ENCODE measurements at regions not wholly inside any gene's neighbourhood (a gene's known extent, or its start where the extent isn't known, plus 50 kb on each side); places are given as distances from the start of the nearest gene placed in this dataset.
"Not testable (repeated sequence)": the region's sequence is repeated elsewhere in the genome, so short reads cannot be mapped to it uniquely, and the experiment has no call there.

DNA sequence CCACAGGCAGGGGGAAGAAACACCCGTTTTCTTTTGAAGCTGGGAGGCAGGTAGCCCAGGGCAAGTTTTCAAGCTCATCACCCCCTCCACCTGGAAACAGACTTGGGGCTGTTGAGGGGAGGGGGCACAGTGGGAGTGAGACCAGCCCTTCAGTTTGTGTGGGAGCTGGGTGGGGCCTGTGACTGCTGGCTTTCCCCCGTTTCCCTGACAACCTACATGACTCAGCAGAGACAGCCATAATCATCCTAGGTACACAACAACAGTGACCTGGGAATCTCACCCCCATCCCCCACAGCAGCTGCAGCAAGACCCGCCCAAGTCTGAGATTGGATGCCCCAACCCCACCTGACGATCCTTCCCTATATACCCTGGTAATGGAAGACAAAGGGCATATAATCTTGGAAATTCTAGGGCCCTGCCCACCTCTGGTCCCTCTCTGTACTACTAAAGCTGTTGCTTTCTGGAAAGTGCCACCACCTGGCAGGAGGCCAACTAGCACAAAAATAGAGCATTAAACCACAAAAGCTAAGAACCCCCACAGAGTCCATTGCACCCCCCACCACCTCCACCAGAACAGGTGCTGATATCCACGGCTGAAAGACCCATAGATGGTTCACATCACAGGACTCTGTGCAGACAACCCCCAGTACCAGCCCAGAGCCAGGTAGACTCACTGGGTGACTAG lies 422.2 kb upstream of the SGO1 start:
- DNase-seq = no peak

DNA sequence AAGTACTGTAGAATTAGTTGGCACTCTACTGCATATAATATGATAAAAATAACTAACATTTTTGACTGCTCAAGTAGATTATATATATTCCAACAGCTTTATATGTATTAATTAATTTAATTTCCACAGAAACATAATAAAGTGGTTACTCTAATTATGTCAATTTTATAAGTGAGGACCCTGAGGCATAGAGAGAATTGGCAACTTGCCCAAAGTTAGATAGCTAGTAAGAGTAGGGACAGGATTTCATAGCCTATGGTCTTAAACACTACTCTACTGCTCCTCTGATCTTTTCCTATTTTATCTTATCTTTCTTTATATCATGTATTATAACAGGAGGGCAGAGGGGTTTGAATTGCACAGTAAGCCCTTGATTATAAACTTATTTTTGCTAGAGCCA lies 418.7 kb upstream of the SGO1 start:
- no peak for DNase-seq

DNA sequence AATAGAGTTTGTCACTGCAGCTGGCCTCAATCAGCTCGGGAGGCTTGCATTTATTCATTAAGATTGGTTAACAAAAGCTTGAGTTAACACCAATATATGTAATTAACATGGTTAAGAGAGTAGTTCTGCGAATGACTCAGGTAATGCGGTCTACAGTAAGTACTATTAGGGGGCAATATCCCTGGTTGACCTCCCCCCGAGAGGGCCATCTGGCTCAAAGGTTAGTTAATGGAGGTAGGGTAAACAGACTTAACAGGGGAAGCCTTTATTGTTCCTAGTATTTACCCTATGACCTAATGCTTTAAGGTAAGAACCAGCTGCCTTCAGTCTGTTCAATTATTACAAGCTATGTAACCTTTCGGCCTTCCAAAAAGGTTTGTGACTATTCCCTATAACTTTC lies 403.3 kb upstream of the SGO1 start:
- no peak for DNase-seq

DNA sequence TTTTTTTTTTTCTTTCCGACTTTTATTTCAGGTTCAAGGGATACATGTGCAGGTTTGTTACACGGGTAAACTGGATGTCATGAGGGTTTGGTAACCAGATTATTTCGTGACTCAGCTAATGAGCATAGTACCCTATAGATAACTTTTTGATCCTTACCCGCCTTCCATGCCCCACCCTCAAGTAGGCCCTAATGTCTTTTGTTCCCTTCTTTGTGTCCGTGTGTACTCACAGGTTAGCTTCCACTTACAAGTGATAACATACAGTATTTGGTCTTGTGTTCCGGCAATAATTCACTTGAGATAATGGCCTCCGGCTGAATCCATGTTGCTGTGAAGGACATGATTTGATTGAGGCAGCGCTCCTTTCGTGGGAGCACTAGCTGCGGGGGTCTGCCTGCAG lies 402.8 kb upstream of the SGO1 start:
- no peak for DNase-seq

DNA sequence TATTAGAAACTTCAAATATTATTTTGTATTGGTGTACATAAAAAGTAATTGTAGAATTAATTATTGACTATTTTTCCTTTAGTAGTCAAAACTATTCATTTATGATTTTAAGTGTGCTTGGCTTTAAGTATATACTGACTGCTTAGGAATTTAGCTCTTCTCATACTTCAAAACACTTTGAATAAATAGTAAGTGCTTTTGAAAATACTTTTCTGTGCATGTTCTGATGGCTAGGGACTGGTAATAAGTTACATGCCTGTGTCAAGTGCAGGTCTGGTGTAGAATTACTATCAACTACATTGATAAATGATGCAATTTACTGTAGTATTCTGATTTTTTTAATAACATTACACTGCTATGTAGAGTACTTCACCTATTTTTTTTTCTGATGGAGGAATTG lies 397.6 kb upstream of the SGO1 start:
- DNase-seq = no peak

DNA sequence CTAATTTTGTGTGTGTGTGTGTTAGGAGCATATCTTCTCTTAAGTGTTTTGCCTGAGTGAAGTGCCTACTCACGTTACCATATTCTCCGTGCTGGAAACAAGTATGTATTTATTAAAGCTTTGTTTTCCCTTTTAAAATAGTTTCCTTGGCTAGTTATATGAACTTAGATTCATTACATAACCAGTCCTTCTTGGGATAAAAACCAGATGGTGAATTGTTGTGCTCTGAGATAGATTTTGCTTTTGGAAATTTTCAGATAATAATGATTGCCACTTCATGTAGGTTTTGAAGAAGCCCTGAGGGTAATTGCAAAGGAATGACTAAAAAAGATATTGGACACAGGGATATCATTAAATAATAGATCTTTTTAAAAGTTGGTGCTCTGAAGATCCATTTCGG lies 390.2 kb upstream of the SGO1 start:
- no peak for DNase-seq

DNA sequence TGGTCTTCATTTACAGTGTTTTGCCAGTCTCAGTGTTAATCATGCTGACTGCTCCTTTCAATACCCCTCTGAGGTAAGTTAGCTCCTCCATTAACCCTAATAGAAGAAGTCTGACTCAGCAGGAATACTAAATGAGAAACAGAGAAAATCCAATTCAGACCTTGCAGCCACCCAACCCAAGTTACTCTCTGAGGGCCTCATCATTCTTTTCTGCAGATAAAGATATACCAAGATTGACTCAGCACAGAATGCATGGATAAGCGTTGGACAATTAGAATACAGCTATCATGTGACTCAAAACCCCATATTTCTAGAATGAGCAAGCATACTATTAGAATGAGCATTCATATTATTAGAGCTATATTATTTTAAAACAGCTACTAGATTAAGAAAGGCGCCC lies 389.1 kb upstream of the SGO1 start:
- DNase-seq = no peak

DNA sequence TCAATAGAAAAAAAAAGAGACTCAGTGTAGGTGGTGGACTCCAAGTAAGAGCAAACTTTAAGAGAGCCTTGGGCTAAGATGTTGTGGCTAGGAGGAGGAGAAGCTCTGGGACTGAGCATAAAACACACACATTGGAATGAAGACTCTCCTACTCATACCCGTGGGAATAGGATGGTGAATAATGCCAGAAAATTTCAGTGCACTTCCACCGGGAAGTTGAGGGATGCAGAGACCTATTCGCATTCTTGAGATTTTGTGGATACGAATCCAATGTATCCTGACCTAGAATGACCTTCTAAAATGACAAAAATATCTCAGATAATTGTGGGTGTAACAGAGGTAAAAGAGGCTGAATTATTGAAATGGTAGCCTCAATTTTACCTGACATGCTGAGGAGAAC lies 388.7 kb upstream of the SGO1 start:
- no peak for DNase-seq

DNA sequence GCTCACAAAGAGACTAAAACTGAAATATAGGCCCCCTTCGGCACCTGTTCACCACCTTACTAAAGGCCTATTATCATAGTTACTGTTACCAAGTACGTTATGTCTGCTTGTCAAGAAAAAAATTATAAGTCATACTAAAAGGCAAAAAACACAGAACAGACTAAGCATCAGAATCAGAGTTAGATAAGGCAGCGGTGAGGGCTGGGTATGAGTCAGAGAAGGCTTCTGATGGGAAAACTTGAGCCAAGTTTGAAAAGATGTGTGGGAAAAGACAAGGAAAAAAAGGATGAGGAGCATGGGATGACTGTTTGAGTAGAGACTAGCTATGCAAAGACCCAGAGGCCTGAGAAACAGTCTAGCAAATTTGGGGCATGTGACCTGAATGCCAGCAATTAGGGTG lies 387.2 kb upstream of the SGO1 start:
- no peak for DNase-seq

DNA sequence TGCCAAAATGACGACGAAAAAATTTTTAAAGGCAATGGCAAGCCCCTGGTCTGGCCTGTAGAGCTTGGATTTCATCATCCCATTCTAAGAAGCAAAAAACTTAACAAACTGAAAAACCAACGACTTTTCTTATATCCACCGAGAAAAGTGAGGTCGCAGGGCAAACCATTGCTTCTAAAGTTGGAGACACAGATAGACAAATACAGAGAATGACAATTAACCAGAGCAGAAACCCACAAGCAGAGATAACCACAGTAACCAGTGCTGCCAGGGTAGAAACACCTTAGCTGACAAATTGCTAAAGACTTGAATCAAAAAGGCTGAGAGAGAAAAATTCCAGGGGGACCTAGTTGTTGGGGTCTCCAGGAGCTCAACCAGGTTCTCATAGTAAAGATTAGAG lies 386.5 kb upstream of the SGO1 start:
- DNase-seq = no peak

DNA sequence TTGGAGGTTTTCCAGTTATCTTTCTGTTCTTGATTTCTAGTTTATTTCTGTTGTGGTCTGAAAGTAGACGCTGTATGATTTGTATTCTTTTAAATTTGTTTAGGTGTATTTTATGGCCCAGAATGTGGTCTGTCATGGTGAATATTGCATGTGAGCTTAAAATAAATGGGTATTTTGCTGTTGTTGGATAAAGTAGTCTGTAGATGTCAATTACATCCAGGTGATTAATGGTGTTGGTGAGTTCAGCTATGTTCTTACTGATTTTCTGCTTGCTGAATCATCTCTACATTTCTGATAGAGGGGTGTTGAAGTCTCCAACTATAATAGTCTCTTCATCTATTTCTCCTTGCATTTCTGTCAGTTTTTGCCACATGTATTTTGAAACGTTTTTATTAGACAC lies 383.3 kb upstream of the SGO1 start:
- DNase-seq = no peak

DNA sequence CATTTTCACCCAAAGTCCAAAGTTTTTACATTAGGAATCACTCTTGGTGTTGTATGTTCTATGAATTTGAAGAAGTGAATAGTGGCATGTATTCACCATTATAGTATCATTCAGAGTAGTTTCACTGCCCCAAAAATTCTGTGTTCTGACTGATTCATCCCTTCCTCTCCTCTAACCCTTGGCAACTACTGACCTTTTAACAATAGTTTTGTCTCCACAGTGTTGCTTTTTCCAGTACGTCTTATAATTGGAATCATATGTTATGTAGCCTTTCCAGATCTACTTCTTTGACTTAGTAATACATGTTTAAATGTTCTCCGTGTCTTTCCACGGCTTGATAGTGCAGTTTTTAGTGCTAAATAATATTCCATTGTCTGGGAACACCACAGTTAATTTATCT lies 379.0 kb upstream of the SGO1 start:
- no peak for DNase-seq

DNA sequence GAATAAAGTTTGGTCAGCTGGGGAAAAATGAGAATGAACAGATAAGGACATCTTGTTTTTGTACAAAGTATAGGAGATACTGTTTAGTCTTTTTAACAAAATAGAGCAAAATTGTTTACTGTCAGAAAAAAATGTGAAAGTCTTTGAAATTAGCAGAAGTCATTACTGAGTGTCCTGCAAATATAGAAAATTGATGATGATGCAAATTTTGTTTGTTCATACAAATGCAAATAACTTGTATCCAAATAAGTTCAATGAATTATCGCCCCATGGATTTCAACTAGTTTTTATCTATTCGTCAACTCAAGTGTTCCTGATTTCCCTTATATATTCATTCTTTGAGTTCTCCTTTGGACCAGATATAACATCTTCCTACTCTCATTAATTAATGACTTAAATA lies 378.0 kb upstream of the SGO1 start:
- no peak for DNase-seq

DNA sequence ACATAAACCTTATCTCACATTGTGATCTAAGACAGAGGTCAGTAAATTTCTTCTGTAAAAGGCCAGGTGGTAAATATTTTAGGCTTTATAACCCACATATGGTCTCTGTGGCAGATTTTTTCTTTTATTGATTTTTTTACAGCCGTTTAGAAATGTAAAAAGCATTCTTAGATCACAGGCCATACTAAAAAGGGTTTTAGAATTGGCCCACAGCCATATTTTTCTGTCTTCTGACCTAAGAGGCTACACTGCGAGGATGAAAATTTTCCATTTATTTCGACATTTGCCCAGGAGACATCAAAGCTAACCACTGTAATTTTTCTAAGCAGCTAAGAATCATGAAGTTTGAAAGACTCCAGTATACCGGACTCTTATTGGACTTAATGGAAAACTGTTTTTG lies 377.2 kb upstream of the SGO1 start:
- DNase-seq = no peak

DNA sequence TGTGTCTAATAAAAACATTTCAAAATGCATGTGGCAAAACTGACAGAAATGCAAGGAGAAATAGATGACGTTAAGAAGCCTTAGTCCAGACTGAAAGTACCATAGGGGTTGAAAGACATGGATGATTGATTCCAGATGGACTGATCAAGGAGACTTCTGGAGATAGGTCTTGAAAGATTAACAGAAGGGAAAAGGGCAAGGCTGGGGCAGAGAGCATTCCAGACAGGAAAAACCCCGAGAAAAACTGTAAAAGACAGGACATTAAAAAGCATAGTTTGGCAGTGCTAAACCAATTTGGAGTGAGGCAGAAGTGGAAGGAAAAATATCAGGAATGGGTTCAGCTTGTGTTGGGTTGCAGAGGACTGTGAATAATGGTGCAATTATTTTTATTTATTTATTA lies 375.2 kb upstream of the SGO1 start:
- no peak for DNase-seq

DNA sequence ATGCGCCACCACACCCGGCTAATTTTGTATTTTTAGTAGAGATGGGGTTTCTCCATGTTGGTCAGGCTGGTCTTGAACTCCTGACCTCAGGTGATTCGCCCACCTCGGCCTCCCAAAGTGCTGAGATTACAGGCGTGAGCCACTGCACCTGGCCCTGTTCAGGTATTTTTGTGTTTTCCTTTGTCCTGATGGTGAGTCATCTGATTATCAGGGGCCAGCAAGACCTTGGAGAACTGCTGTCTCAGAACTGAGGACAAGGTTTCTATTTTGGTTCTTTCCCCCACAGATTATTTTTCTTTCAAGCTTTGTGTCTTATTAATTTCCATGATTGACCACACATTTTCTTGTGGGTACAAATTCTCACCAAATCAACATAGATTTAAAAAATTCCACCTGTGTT lies 374.4 kb upstream of the SGO1 start:
- DNase-seq = not testable (repeated sequence)

DNA sequence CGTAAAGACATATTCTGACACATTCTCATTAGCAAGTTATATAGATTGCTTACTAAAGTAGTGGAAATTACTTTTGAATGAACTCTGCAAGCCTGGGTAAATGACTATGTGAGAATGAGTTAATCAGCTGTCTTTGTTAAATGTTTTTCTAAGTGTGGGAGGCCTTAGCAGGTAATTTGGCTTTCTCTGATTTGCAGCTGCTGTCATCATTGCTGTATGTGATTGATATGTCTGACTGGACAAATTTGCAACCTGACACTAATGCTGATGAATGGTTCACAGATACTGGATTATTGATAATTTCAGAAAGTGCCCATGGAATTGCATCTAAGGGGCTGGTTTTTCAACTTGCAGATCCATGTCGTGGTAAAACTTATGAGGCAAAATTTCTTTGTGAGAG lies 372.2 kb upstream of the SGO1 start:
- peak in 1 of 2 experiments; percentile 0 for DNase-seq

DNA sequence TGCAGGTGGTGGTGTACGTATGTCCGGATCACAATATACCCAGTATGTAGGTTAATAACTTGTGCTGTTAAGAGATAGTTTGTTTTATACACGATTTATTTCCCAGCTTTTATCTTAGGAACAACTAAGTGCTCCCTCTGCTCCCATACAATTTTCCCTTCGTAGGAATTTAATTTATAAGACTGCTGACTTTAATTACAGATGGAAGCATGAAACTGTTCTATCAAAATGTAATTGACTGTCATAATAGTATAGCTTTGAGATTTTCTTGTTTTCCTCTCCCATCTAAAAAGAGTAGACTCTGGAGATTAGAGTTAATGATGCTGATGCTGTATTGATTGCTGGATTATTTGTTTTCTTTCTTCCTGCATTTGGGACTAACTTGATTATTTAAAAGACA lies 370.7 kb upstream of the SGO1 start:
- DNase-seq = no peak

DNA sequence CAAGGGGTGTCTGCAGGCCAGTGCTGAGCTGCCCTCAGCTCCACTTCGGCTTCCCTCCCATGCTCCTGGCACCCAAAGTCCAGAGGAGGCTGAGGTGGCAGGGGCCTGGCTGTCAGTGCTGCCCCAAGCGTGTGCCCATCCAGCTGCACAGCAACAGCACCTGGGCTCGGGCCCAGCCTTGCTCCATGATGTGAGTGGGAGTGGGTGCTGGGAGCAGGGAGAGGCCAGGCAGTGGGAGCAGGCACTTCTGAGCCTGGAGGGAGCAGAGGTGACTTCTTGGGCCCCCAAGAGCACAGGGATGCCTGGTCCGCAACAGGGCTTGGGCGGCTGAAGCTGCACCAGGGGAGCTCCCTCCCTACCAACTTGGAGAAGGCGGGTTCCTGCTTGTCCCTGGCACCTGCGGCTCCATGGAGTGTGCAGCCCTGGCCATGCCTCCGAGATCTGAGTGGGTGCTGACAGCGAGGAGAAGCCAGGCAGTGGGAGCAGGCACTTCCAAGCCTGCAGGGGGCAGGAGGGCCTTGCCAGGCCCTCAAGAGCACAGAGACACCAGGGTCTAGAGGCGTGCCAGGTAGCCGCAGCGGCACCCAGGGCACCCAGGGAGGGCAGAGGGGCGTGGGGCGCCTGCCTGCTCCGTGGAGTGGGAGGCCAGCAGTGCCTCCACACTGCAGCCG lies 366.7 kb upstream of the SGO1 start:
- DNase-seq = no peak

DNA sequence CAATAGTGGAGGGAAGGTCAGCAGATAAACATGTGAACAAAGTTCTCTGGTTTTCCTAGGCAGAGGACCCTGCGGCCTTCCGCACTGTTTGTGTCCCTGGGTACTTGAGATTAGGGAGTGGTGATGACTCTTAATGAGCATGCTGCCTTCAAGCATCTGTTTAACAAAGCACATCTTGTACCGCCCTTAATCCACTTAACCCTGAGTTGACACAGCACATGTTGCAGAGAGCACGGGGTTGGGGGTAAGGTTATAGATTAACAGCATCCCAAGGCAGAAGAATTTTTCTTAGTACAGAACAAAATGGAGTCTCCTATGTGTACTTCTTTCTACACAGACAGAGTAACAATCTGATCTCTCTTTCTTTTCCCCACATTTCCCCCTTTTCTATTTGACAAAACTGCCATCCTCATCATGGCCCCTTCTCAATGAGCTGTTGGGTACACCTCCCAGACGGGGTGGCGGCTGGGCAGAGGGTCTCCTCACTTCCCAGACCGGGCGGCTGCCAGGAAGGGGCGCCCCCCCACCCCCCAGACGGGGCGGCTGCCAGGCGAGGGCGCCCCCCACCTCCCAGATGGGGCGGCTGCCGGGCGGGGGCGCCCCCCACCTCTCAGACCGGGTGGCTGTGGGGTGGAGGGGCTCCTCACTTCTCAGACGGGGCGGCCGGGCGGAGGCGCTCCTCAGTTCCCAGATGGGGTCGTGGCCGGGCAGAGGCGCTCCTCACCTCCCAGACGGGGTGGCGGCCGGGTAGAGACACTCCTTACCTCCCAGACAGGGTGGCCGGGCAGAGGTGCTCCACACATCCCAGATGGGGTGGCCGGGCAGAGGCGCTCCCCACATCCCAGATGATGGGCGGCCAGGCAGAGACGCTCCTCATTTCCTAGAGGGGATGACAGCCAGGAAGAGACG lies 361.6 kb upstream of the SGO1 start:
- DNase-seq = not testable (repeated sequence)

DNA sequence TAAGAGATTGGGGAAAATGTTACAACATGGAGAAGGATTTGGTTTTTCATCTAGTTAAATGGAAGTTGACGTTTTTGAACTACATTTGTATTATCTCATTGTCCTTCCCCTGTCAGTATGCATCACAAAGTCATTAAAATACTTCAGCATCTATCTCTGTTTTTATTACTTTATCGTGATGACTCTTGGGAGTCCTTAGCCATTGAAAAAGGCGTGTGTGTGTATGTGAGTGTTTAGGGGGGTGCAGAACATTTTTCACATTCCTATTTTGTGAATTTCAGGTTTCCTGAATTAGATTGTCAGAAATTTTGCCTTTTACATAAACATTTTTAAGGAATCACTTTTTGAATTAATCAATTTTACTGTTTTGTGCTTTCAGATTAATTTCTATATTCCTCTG lies 360.6 kb upstream of the SGO1 start:
- no peak for DNase-seq

DNA sequence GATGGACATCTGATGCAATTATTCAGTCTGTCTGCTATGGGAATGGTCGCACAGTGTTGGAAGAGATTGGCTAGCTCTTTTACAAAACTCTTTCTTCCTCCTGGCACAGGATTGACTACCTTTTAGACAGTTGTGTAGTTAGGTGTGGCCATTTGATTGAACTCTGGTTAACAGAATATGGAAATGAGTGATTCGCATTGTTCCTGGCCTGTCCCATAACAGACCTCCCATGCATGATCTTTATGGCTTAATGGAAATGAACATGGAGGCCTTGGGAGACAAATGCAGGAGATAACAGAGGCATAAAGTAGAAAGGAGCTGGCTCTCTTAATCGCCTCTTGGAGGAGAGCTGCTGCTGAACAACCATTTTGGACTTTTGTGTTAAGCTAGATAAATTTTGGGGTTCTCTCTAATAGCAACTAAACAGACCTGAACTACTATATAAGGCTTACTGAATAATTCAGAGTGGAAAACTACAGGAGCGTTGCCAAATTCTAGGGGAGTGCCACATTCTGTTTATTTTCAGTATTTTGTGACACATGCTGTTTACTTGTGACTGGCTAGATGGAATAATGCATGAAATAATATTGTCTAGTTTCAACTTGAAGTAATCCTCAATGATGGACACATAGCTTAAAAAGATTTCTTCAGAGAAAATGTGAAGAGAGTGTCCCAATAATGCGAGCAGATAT lies 357.7 kb upstream of the SGO1 start:
- no peak for DNase-seq

DNA sequence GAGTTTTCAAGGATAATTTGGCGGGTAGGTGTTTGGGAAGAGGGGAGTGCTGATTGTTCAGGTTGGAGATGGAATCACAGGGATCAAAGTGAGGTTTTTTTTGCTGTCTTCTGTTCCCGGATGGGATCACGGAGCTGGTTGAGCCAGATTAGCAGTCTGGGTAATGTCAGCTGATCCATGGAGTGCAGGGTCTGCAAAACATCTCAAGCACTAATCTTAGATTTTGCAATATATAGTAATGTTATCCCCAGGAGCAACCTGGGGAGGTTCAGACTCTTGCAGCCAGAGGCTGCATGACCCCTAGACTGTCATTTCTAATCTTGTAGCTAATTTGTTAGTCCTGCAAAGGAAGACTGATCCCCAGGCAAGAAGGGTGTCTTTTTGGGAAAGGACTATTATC lies 354.1 kb upstream of the SGO1 start:
- DNase-seq = no peak

Measured in NCI-H187 (cell line).